T-helper 1 cell treated with Interleukin-12 subunit alpha and Interleukin-12 subunit beta and Interleukin-4 antibody, amounts not matched to agents 30 μg/mL and 1 μg/mL, for 36 hours (primary cell): ENCODE measurements at regions not wholly inside any gene's neighbourhood (a gene's known extent, or its start where the extent isn't known, plus 50 kb on each side); places are given as distances from the start of the nearest gene placed in this dataset.

Experiments
- H3K27ac Mint-ChIP-seq: one replicate; pipeline ENCODE4 v1.8.0; 2021; ENCODE audit warnings: mild to moderate bottlenecking, mixed read lengths
- H3K27me3 Mint-ChIP-seq: one replicate; pipeline ENCODE4 v1.8.0; 2021; ENCODE audit warnings: low read depth, mixed read lengths
- H3K36me3 Mint-ChIP-seq: one replicate; pipeline ENCODE4 v1.8.0; 2021; ENCODE audit warnings: low read depth, mixed read lengths
- H3K4me1 Mint-ChIP-seq: one replicate; pipeline ENCODE4 v1.8.0; 2021; ENCODE audit warnings: low read depth, mixed read lengths
- H3K4me3 Mint-ChIP-seq: one replicate; pipeline ENCODE4 v1.8.0; 2021; ENCODE audit warnings: mild to moderate bottlenecking, moderate library complexity, mixed read lengths
- H3K9me3 Mint-ChIP-seq: one replicate; pipeline ENCODE4 v1.8.0; 2021; ENCODE audit warnings: mixed read lengths

DNA sequence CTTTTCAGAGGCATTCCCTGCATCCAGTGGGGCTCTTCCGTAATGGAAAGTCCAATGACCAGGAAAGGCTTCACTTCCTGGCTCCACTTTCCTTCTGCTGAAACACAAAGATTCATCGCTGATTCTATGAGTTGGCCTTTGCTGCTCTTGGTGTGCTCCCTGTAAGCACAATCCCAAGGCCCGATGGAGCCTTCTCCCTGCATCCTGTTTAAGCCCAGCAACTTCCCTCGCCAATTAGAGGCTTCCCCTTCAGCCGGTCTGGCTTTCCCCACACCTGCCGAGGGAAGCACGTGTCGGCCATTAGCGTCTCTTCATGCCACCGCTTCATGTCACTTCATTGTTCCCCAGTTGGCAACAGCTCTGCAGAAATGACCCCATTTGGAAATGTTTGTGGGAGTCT is 693.9 kb downstream of the MED13L start:
- Mint-ChIP-seq H3K9me3 (peaks cover 5% of the 10 kb centered on the region), H3K4me3 (no peak overlapping the region), H3K27ac (no peak overlapping the region), H3K27me3 (no peaks in the 10 kb centered on the region), H3K4me1 (no peaks in the 10 kb centered on the region), H3K36me3 (no peaks in the 10 kb centered on the region)

DNA sequence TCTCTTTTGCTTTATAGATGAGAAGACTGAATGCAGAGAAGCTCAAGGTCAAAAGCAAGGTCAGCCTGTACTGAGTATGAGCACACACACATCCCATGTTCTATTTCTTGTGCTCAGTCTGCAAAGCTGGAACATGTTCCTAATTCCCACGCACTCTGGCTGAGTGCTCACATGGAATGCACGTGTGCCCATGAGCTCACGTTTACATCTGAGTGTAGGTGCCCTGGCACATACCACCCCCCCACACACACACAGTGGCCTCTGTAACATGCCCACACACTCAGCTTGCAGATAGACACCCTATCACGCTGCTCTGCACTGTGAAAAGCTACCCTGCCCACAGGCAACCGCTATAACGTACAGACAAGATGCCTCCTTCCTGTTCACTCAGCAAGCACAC is 700.1 kb downstream of the MED13L start:
- no peaks in the 10 kb centered on the region for H3K36me3 Mint-ChIP-seq
- no peak overlapping the region for H3K27ac Mint-ChIP-seq
- H3K9me3 Mint-ChIP-seq = no peaks in the 10 kb centered on the region
- no peaks in the 10 kb centered on the region for H3K27me3 Mint-ChIP-seq
- no peaks in the 10 kb centered on the region for H3K4me1 Mint-ChIP-seq
- H3K4me3 Mint-ChIP-seq = no peak overlapping the region

DNA sequence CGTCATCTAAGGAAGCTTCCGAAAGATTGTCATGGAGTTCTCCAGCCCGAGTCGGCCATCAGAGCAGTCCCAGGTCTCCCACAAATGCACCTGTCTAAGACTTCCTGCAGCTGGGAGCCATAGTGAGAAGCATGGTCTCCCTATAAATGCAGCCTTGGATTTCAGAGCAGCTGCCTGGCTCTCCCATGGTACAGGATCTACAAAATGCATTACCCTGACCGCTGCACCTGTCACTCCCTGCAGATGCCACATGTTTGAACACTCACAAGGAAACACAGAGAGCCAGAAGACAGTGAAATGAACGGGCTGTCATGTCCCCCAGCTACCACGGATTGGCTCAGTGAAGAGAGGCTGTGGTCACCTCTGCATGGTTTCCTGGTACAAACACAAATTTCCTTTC is 702.7 kb downstream of the MED13L start:
- H3K27ac Mint-ChIP-seq = no peak overlapping the region
- H3K9me3 Mint-ChIP-seq = peaks cover 5% of the 10 kb centered on the region
- H3K4me3 Mint-ChIP-seq = no peak overlapping the region
- no peaks in the 10 kb centered on the region for H3K36me3 Mint-ChIP-seq
- no peaks in the 10 kb centered on the region for H3K27me3 Mint-ChIP-seq
- no peaks in the 10 kb centered on the region for H3K4me1 Mint-ChIP-seq

DNA sequence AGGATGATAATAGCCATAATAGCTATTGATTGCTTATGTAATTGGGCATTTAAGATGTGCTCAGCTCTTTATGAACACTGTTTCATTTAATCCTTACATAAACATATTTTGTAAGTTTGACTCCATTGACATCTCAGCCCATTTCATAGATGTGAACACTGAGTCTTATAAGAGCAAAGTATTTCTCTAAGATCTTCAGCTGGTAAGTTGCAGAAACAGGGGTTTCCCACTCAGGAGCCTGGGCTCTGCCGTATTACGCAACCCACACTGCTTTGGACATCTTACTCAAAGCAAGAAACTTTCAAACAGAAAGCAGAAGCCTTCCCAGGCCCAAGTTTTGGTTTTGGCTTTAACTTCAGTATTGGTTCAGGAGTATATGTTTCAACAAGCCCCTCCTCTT is 705.1 kb downstream of the MED13L start:
- Mint-ChIP-seq H3K9me3 (peaks cover 5% of the 10 kb centered on the region), H3K4me3 (no peak overlapping the region), H3K27ac (no peak overlapping the region), H3K27me3 (no peaks in the 10 kb centered on the region), H3K36me3 (no peaks in the 10 kb centered on the region), H3K4me1 (no peaks in the 10 kb centered on the region)

DNA sequence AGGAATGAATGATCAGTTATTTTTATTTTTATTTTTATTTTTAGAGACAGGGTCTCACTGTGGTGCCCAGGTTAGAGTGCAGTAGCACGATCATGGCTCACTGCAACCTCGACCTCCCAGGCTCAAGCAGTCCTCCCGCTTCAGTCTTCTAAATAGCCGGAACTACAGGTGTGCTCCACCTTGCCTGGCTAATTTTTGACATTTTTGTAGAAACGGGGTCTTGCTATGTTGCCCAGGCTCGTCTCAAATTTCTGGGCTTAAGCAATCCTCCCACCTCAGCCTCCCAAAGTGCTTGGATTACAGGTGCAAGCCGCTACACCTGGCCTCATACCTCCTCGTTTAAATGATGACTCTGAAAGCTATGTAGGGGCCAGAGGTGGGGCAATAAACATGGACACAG is 706.0 kb downstream of the MED13L start:
- Mint-ChIP-seq H3K4me3 (no peak overlapping the region), H3K27me3 (no peaks in the 10 kb centered on the region), H3K27ac (no peak overlapping the region), H3K36me3 (no peaks in the 10 kb centered on the region), H3K4me1 (no peaks in the 10 kb centered on the region), H3K9me3 (peaks cover 5% of the 10 kb centered on the region)

DNA sequence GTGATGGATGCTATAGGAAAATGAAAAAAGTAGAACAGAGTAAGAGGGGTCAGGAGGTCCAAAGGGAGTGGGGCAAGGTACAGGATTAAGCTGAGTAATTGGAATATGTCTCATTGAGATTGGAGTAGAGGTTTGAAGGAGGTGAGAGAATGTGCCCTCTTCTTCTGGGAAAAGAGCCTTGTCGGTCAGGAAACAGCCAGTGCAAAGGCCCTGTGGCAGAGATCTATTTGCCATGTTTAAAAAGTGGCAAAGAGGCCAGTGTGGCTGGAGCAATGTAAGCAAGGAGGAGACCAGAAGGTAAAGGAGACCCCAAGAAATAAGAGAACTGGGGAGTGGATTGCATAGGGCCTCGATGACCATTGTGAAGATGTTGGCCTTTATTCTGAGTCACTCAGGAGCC is 706.5 kb downstream of the MED13L start:
- no peak overlapping the region for H3K27ac Mint-ChIP-seq
- H3K9me3 Mint-ChIP-seq = peaks cover 5% of the 10 kb centered on the region
- no peaks in the 10 kb centered on the region for H3K4me1 Mint-ChIP-seq
- H3K4me3 Mint-ChIP-seq = no peak overlapping the region
- H3K36me3 Mint-ChIP-seq = no peaks in the 10 kb centered on the region
- no peaks in the 10 kb centered on the region for H3K27me3 Mint-ChIP-seq

DNA sequence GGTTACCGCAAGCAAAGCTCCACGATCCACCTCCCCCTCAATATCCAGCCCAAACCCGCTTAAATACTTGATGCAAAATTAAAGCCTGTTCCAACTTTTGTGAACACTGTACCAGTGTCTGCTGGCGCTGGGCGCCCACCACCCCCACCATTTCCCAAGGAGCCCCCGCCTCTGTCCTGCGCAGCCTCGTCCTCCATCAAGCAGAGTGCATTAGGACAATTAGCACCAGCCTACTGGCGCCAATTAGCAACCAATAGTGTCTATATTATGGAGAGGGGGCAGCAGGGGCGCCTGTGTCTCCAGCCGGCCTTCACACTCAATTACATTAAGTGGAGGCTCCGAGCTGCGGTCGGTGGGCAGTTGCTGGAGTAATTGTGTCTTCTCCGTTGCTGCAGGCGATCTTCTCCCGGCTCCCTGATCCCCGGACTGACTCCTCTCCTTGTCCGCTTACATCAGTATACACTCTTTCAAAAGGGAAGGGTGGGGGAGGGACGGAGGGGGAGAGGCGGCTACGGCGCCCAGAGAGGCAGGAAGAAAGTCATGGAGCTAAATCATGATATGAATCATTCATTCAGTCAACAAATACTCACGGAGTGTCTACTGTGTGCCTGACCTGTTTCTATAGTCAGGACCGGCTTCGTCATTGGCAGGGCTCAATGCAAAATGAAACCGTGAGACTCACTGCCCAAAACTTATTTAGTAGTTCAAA is 707.3 kb downstream of the MED13L start:
- no peaks in the 10 kb centered on the region for H3K27me3 Mint-ChIP-seq
- H3K4me3 Mint-ChIP-seq = no peak overlapping the region
- H3K4me1 Mint-ChIP-seq = no peaks in the 10 kb centered on the region
- peaks cover 5% of the 10 kb centered on the region for H3K9me3 Mint-ChIP-seq
- H3K27ac Mint-ChIP-seq = no peak overlapping the region
- H3K36me3 Mint-ChIP-seq = no peaks in the 10 kb centered on the region

DNA sequence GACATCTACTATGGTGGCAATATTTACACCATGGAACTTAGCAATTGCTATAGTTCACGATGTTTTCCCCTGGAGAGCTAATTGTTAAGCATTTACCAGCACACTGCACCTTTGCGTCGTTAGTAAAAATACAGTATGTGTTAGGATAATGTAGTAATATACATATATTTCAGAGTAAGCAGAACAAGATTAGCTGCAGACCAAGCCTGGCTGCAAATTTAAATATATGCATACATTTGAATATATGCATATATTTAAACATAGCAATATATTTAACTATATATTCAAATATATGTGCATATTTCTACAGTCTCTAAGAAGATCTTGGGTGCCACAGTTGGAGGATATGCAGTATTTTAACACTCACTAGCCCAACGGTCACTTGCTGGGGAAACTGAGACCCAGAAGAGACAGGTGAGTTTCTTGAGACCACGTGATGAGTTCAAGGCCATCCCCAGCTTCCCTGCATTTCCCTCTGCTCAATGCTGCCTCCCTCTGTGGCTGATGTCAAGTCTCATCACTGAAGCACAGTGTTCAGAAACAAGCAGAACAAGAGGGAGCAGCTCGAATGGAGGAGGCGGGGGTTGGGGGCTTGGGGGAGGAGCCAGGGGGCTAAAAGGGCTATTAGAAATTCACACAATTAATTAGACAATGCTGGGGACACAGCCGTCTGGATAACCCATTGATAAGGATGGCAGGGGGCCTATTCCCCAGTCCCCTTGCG is 708.0 kb downstream of the MED13L start:
- Mint-ChIP-seq H3K9me3 (peaks cover 5% of the 10 kb centered on the region), H3K27ac (no peak overlapping the region), H3K27me3 (no peaks in the 10 kb centered on the region), H3K4me3 (no peak overlapping the region), H3K36me3 (no peaks in the 10 kb centered on the region), H3K4me1 (no peaks in the 10 kb centered on the region)

DNA sequence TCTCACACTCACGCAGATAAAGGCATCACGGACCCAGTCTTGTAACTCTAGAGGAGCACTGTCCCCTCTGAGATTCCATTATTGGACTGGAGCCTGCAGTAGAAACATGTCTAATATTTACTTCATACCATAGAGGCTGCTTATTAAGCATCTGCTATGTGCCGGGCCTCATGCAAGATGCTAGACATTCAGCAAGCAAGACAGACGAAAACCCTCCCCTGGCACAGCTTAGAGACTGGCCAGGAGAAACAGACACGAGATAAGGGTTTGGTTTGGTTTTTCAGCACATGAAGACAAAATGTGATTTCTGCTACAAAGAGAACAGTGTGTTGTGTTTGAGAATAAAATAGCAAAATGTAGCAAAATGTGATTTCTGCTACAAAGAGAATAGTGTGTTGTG is 719.2 kb downstream of the MED13L start:
- no peaks in the 10 kb centered on the region for H3K36me3 Mint-ChIP-seq
- no peaks in the 10 kb centered on the region for H3K27me3 Mint-ChIP-seq
- peaks cover 19% of the 10 kb centered on the region for H3K9me3 Mint-ChIP-seq
- no peak overlapping the region for H3K27ac Mint-ChIP-seq
- H3K4me1 Mint-ChIP-seq = no peaks in the 10 kb centered on the region
- H3K4me3 Mint-ChIP-seq = no peak overlapping the region

DNA sequence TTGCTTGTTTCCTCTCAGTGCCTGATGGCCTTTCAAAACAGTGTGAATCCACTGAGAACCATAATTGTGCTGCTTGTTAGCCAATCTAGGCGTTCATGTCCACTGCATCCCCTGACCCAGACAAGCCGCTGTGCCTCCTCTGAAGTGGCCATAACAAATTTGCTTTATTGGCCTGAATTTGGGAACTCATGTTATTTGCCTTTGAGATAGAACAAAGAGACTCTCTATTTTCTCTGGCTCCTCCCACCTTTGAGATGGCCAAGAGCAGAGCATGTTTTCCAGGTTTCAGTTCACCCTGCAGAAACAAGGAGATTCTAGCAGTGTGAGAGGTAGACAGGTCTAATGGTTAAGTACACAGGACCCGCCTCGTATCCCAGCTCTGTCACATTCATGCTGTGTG is 723.9 kb downstream of the MED13L start:
- Mint-ChIP-seq H3K9me3 (peaks cover 18% of the 10 kb centered on the region), H3K27ac (no peak overlapping the region), H3K4me1 (no peaks in the 10 kb centered on the region), H3K27me3 (no peaks in the 10 kb centered on the region), H3K36me3 (no peaks in the 10 kb centered on the region), H3K4me3 (no peak overlapping the region)

DNA sequence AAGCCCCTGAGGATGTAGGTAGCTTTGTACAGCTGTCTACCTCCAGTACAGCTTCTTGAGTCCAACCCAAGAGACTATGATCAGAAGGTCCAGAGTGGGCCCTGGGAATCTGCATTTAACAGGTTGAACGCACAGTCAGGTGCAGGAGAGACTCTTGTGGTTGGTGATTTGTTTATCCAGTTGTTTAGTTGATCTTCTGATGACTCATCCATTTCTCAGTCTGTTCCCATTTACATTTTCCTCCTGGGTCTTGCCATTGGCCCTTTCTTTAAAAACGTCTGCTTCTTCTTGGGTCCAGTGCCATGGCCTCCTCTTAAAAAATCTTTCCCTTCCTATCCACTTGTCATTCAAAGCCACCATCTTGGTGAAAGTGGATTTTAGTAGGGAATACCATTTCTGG is 734.2 kb downstream of the MED13L start:
- Mint-ChIP-seq H3K9me3 (peaks cover 16% of the 10 kb centered on the region), H3K4me3 (no peak overlapping the region)

DNA sequence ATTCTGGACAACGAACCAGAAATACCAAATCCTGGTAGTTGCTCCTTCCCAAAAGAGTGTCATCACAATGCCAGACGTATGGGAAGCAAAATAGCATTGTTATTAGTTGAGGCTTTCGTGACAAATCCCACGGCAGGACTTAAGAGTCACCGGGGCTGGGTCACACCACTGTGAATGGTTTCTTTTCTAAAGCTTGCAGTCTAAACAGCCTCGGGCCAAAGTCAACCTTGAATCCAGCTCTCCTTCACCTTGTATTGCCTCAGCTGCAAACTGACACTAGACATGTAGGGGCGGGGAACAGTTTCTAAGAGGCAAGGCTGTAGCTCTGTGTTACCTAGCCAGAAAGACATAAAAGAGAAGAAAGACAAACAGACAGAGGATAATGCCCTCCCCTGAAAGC is 734.8 kb downstream of the MED13L start:
- Mint-ChIP-seq H3K27ac (no peak overlapping the region), H3K4me3 (no peak overlapping the region), H3K9me3 (peaks cover 16% of the 10 kb centered on the region), H3K27me3 (no peaks in the 10 kb centered on the region), H3K4me1 (no peaks in the 10 kb centered on the region), H3K36me3 (no peaks in the 10 kb centered on the region)

More for the DNA sequence above, 734.2 kb downstream of the MED13L start:
- H3K27me3 Mint-ChIP-seq = no peaks in the 10 kb centered on the region
- no peaks in the 10 kb centered on the region for H3K36me3 Mint-ChIP-seq
- H3K4me1 Mint-ChIP-seq = no peaks in the 10 kb centered on the region
- H3K27ac Mint-ChIP-seq = no peak overlapping the region

DNA sequence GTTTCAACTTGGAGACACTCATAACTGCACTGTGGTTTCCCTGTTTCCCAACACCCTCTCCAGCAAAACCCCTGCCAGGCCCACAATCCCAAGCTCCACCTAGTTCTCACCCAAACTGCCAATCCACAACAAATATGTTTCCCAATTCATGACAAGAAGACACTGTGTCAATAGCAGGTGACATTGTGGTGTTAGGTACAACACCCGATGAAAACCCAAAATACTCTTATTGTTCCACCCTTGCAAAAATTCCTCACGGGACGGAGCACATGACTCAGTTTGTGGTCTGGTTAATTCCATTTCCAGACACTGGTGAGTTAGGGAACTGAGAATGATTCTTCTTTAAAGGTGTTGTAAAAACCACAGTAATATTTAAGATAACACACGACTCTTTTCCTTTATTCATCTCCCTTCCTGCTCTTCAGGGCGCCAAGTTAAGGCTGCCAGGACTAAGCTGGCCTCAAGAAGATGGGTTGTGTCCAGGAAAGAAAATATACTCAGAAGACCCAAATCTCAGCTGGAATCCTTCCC is 735.5 kb downstream of the MED13L start:
- Mint-ChIP-seq H3K4me1 (no peaks in the 10 kb centered on the region), H3K4me3 (no peak overlapping the region), H3K9me3 (peaks cover 16% of the 10 kb centered on the region), H3K36me3 (no peaks in the 10 kb centered on the region), H3K27ac (no peak overlapping the region), H3K27me3 (no peaks in the 10 kb centered on the region)

DNA sequence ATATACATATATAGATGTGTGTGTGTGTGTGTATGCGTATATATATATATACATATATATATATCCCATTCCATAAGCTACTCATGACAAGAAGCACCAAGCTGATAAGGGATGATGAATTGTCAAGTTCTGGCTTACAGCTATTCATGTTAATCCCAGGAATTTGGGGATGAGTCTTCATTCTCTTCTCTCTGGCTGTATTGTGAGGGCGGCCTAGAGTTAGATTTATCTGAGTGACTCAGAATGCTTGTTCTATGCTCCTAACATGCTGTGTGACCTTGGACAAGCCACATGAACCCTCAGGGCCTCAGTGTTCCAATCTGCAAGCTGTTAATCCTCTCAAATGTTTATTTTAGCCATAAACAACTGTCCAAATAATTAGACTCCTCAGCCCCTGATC is 749.0 kb downstream of the MED13L start:
- H3K36me3 Mint-ChIP-seq = no peaks in the 10 kb centered on the region
- H3K4me1 Mint-ChIP-seq = no peaks in the 10 kb centered on the region
- H3K27ac Mint-ChIP-seq = no peak overlapping the region
- H3K9me3 Mint-ChIP-seq = no peaks in the 10 kb centered on the region
- H3K27me3 Mint-ChIP-seq = no peaks in the 10 kb centered on the region
- no peak overlapping the region for H3K4me3 Mint-ChIP-seq

DNA sequence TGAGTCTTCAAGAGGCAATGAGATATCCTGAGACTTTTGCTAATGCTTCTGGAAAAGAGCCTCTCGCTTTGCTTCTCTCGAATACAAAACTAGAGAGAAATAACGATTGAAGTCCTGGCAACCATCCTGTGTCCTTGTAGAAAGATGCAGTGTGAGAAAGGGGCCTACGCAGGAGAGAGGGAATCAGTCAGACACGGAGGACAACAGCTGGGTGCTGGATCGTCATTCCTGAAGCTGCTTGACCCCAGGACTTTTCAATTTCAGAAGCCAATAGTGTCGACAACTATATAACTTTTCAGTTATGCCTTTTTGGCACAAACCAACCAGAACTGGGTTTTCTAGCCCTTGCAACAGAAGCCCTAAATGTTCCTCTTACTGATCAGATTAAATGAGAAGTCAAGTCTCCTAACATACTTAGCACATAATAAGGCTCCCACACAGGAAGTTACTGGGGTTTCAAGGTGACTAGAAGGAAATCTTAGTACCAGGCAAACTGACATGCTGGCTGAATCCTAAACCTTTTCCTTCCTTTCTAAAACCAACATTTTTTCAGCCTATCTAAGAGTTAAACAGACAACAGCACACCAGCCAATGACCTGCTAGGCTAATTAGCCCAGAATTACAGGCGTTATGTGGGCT is 755.6 kb downstream of the MED13L start:
- Mint-ChIP-seq H3K36me3 (no peaks in the 10 kb centered on the region), H3K27me3 (no peaks in the 10 kb centered on the region), H3K4me1 (no peaks in the 10 kb centered on the region), H3K9me3 (peaks cover 10% of the 10 kb centered on the region), H3K27ac (no peak overlapping the region), H3K4me3 (no peak overlapping the region)
